ENCODE measurements at regions not wholly inside any gene's neighbourhood (a gene's known extent, or its start where the extent isn't known, plus 50 kb on each side); places are given as distances from the start of the nearest gene placed in this dataset.

GRCh38 chr4:66339007-66339406 is 668.7 kb upstream of the EPHA5 start:
- no peak for TF ChIP-seq CTCF (IDR thresholded peaks at IDR 0.05 in 8 of 11, conservative IDR thresholded peaks at IDR 0.05 in 3 of 11)
- TF ChIP-seq POLR2A (IDR thresholded peaks at IDR 0.05) = no peak
- TF ChIP-seq POLR2AphosphoS5 (IDR thresholded peaks at IDR 0.05) = no peak
